GM19397 (cell line): ENCODE measurements at regions not wholly inside any gene's neighbourhood (a gene's known extent, or its start where the extent isn't known, plus 50 kb on each side); places are given as distances from the start of the nearest gene placed in this dataset.

Experiments
- ATAC-seq: cut with Tn5 transposase; IDR thresholded peaks from one replicate; pipeline ENCODE4 v1.9.1; 2021; ENCODE audit warnings: mild to moderate bottlenecking, moderate library complexity; ENCODE audit not compliant: unreplicated experiment

DNA sequence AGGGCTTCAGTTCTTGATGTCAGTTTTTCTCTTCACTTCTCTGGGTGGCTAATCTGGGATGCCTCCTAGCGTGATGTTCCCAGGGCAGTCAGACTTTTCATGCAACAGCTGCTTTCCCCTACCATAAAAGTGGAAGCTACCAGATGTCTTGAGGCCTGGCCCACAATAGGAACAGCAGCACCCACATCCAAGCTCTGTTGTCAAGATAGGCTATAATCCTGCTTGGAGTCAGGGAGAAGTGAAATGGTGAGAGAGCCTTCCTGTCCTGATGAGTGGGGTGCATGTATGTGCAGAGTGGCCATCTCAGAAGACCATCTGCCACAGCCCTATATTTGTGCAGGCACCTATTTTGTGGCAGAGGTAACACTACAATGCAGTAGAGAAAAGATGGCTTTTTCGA is 108.0 kb downstream of the HTR5A start:
- ATAC-seq: no peak

GRCh38 chr7:155181768-155182167 is 111.6 kb downstream of the HTR5A start:
- no peak for ATAC-seq

DNA sequence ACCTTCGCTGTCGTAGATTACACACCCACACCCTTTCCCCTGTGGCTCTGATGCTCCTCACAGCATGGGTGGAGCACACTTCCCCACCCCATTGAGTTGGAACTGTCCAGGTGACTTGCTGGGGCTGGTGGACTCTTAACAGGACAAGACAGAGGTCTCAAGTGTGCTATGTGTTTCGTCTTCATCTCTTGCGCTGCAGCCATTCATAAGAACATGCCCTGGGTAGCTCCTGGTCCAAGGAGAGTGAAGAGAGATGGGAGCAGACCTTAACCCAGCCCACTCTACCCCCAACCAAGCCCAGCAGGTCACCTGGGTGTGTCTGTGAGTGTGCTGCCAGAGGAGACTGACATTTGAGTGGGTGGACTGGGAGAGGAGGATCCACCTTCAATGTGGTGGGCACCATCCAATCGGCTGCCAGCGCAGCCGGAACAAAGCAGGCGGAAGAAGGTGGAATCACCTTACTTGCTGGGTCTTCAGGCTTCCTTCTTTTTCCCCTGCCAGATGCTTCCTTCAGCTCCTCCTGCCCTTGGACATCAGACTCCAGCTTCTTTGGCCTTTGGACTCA is 112.4 kb downstream of the HTR5A start:
- no peak for ATAC-seq

GRCh38 chr7:155183655-155184054 is 113.5 kb downstream of the HTR5A start:
- no peak for ATAC-seq

GRCh38 chr7:155184923-155185322 is 112.8 kb upstream of the INSIG1 start:
- no peak for ATAC-seq

GRCh38 chr7:155187061-155187785 is 110.5 kb upstream of the INSIG1 start:
- no peak for ATAC-seq

- ATAC-seq: no peak
Observed at GRCh38 chr7:155188357-155188756, 109.3 kb upstream of the INSIG1 start.

- no peak for ATAC-seq
Observed at GRCh38 chr7:155188821-155189581, 108.7 kb upstream of the INSIG1 start.

- ATAC-seq: no peak
Observed at GRCh38 chr7:155189590-155189989, 108.1 kb upstream of the INSIG1 start.

GRCh38 chr7:155190688-155191087 is 107.0 kb upstream of the INSIG1 start:
- no peak for ATAC-seq

GRCh38 chr7:155191137-155191536 is 106.5 kb upstream of the INSIG1 start:
- ATAC-seq: no peak

DNA sequence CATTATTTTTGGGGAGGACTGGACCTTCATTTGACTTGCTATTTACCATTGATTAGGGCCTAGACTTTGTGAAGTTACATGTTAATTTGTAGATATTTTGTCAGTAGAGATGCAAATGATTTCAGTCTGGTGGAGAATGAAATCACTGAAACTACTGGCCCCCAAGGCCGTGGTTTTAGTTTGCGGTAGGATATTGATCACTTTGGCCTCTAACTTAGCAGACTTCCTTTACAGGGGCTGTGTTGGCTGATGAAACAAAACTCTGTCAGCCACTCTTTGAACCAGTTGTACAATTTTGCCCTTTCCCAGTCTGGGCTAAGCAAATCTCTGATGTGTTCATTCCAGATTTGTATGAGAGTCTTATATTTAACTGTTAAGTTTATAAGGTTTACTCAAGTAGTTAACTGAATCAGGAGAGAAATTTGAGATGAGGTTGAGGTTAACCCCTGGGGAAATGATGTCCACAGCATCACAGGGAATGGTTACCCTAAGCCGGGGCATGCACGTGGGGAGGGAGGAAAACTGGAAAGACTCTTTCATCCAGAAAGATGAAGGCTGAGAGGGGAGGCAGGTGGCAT is 105.7 kb upstream of the INSIG1 start:
- peak; percentile 60 for ATAC-seq

GRCh38 chr7:155192961-155193640 is 104.6 kb upstream of the INSIG1 start:
- no peak for ATAC-seq

DNA sequence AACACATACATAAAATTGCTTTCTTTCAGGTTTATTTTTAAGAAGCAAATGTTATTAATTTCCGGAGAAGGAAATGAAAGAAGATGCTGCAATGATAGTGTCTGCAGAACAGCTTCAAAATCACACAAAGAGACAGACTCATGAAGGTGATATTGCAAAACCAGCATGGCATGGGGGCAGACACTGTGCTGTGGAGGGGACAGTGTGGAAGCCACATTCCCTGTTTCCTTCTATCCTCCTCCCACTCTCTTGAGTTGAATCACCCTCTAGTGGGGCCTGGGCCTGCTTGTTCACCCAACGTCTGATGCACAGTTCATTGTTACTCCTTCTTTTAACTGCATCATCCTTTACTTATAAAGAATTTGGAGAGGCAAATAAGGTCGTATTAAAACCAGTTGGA is 104.0 kb upstream of the INSIG1 start:
- no peak for ATAC-seq

- ATAC-seq: no peak
Observed at GRCh38 chr7:155194382-155195140, 103.1 kb upstream of the INSIG1 start.

DNA sequence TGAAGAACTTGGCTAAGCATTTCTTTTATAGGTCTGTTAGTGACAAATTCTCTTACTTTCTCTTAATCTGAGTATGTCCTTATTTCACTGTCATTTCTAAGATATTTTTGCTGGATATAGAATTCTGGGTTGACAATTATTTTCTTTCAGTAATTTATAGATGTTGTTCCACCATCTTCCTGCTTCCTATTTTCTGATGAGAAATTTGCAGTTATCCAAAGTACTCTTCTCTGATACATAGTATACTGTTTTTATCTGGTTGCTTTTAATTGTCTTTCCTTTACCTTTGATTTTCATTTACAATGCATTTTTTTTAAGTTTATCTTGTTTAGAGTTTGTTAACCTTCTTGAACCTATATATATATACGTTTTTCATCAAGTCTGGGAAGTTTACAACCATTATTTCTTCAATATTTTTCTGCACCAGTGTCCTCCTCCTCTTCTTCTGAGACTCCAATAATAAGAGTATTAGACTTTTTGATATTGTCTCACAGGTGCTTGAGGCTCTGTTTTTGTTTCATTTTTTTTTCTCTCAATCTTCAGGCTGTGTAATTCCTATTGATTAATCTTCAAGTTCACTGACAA is 101.6 kb upstream of the INSIG1 start:
- ATAC-seq: no peak

DNA sequence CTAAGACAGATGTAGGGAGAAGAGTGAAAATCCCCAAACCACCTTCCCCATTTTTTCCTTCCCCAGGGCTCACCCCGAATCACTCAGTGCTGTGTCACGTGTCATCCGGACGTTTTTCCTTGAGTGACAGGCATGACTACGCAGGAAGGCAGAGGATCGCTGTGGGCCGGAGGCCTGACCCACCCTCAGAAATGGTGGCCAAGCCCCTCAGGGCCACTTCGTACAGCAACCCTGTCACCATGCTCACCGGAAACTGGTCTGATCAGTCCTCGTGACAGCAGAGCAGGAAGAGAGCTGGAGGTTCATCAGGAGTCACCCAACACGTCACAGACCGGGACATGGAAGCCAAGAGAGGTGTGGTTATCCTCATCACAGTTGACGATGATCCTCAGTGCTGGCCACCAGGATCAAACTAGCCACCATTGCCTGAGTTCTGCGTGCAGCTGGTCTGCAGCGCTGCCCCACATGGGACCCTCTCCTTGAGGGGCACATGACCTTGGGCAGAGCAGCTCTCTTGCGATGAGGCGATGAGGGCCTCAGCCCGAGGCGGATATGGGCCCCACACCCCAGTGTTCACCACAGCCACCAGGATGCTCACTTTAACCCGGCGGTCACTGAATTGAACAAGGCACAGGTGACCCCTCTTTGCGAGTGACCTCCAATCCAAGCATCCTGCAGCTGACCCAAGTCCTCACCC is 99.3 kb upstream of the INSIG1 start:
- ATAC-seq: no peak

DNA sequence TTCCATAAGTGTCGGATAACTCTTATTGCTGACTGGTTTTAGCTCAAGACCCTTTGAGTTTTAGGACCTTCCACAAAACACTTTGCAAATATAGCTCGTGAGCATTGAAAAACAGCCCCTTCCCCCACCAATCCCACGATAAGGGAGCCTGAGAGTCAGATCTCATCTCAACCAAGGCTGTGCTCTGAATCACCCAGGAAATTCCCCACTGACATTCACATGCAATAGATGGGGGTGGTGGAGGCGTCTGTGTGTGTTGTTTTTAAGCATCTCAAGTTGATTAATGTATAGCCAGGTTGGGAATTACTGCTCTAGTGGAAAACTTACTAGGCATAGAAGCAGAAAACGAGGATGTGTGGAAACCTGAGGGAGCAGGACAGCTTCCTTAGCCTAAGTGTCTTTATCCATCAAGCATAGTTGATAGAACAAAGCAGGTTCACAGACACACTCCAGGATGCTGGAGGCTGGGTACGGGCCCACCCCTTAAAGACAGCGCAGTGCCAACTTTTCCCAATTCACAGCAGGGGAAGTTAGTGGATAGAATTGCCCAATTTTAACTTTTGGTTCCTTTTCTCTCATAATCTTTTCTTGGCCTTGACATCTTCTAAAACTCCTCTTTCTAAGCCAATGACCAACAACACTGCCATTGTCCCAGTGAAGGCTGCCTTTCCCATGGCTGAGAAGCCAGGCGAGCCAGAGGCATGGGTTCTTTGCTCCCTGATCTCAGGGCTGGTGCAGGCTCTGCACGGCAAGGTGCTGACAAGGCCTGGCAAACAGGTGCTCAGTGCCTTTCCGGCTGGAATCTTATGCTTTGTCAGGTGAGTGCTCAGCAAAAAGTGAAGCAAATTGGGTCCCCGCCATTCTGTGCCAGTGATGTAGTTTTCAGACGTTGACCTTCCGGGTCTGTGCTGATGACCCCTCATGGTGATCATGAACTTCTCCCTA is 98.5 kb upstream of the INSIG1 start:
- peak; percentile 70 for ATAC-seq
